HG03571 (cell line): ENCODE measurements at regions not wholly inside any gene's neighbourhood (a gene's known extent, or its start where the extent isn't known, plus 50 kb on each side); places are given as distances from the start of the nearest gene placed in this dataset.

Experiments used
- ATAC-seq: cut with Tn5 transposase; IDR thresholded peaks from one replicate; pipeline ENCODE4 v1.9.1; 2021; ENCODE audit not compliant: unreplicated experiment

GRCh38 chr1:221900678-221901077, 158.8 kb upstream of the DUSP10 start:
- ATAC-seq, result no peak

GRCh38 chr1:221897321-221897721, 155.4 kb upstream of the DUSP10 start:
- no peak for ATAC-seq

- ATAC-seq, result no peak
Measured at GRCh38 chr1:221892301-221892830, 150.5 kb upstream of the DUSP10 start.

- no peak for ATAC-seq
Measured at GRCh38 chr1:221891708-221892107, 149.8 kb upstream of the DUSP10 start.

GRCh38 chr1:221888801-221889200, 146.9 kb upstream of the DUSP10 start:
- ATAC-seq, result no peak

- no peak for ATAC-seq
Measured at GRCh38 chr1:221888218-221888617, 146.3 kb upstream of the DUSP10 start.

- no peak for ATAC-seq
Measured at GRCh38 chr1:221887758-221888157, 145.9 kb upstream of the DUSP10 start.

GRCh38 chr1:221887415-221887746, 145.5 kb upstream of the DUSP10 start:
- no peak for ATAC-seq

- no peak for ATAC-seq
Measured at GRCh38 chr1:221886743-221887414, 145.0 kb upstream of the DUSP10 start.

GRCh38 chr1:221886311-221886710, 144.4 kb upstream of the DUSP10 start:
- ATAC-seq, result no peak

GRCh38 chr1:221884821-221885220, 142.9 kb upstream of the DUSP10 start:
- no peak for ATAC-seq

- ATAC-seq, result no peak
Measured at GRCh38 chr1:221881805-221882581, 140.1 kb upstream of the DUSP10 start.

GRCh38 chr1:221880182-221880581, 138.3 kb upstream of the DUSP10 start:
- ATAC-seq, result no peak

GRCh38 chr1:221878134-221878533, 136.2 kb upstream of the DUSP10 start:
- ATAC-seq, result peak; percentile 85

GRCh38 chr1:221877311-221877710, 135.4 kb upstream of the DUSP10 start:
- no peak for ATAC-seq

GRCh38 chr1:221875004-221875330, 133.1 kb upstream of the DUSP10 start:
- no peak for ATAC-seq

- no peak for ATAC-seq
Measured at GRCh38 chr1:221874285-221875003, 132.6 kb upstream of the DUSP10 start.

- no peak for ATAC-seq
Measured at GRCh38 chr1:221873673-221874072, 131.8 kb upstream of the DUSP10 start.

- no peak for ATAC-seq
Measured at GRCh38 chr1:221871056-221871455, 129.2 kb upstream of the DUSP10 start.

- ATAC-seq, result no peak
Measured at GRCh38 chr1:221869779-221870178, 127.9 kb upstream of the DUSP10 start.

GRCh38 chr1:221868593-221869303, 126.9 kb upstream of the DUSP10 start:
- no peak for ATAC-seq
